ENCODE measurements at regions not wholly inside any gene's neighbourhood (a gene's known extent, or its start where the extent isn't known, plus 50 kb on each side); places are given as distances from the start of the nearest gene placed in this dataset.

GRCh38 chr20:7728338-7728737 lies 211.9 kb downstream of the HAO1 start:
- TF ChIP-seq CTCF (IDR thresholded peaks at IDR 0.05), result no peak
- no peak for TF ChIP-seq REST (IDR thresholded peaks at IDR 0.05; ENCODE audit: insufficient read depth in 1 of 2, low read depth in 2 of 2, low read length in 1 of 2)
- TF ChIP-seq POLR2AphosphoS5 (IDR thresholded peaks at IDR 0.05; ENCODE audit: low read depth, low read length), result no peak

Measured in Panc1 (cell line).